Tongue (tissue), 1 donor: ENCODE measurements at regions not wholly inside any gene's neighbourhood (a gene's known extent, or its start where the extent isn't known, plus 50 kb on each side); places are given as distances from the start of the nearest gene placed in this dataset.
"Not testable (repeated sequence)": the region's sequence is repeated elsewhere in the genome, so short reads cannot be mapped to it uniquely, and the experiment has no call there.

Experiments
- DNase-seq: peaks from one replicate; pipeline ENCODE4 v3.0.0-alpha.2; 2015

GRCh38 chr2:110394769-110395168 is 77.8 kb downstream of the LIMS4 start:
- DNase-seq, result not testable (repeated sequence)

DNA sequence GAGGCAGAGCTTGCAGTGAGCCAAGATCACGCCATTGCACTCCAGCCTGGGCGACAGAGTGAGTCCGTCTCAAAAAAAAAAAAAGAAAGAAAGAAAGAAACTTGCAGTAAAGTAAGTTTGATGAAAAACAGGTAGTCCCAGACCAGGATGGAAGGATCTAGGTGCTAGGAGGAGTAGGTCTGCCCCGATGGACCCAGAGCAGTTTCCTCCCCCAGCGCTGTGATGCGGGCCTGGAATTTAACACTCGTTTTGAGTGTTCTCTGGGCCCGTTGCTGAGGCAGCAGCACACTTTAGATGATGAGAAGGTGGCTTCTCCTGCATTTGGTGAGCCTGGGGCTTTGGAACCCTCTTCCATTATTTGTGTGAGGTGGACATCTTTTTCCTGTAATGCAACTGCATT is 80.2 kb downstream of the LIMS4 start:
- not testable (repeated sequence) for DNase-seq

DNA sequence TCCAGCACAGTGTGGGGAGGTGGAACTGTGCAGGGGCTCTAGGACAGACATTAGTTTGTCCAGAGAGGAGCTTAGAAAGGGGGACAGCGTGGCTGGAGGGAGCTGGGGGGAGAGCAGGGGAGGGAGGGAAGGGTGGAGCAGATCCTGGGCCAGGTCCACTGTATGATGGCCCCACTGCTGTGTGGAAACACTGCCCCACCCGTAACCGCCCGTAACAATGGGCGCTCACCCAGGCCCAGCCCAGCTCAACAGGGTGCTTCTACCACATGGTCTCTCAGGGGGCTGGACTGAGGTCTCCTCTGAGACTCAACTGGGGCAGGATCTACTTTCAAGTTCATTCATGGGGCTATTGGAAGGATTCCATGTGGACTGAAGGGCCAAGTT is 81.6 kb downstream of the LIMS4 start:
- not testable (repeated sequence) for DNase-seq

GRCh38 chr2:110390351-110391034 is 82.1 kb downstream of the LIMS4 start:
- DNase-seq, result not testable (repeated sequence)

GRCh38 chr2:110387044-110387443 is 85.6 kb downstream of the LIMS4 start:
- DNase-seq, result not testable (repeated sequence)

- not testable (repeated sequence) for DNase-seq
Measured at GRCh38 chr2:110386546-110386945, 86.1 kb downstream of the LIMS4 start.

DNA sequence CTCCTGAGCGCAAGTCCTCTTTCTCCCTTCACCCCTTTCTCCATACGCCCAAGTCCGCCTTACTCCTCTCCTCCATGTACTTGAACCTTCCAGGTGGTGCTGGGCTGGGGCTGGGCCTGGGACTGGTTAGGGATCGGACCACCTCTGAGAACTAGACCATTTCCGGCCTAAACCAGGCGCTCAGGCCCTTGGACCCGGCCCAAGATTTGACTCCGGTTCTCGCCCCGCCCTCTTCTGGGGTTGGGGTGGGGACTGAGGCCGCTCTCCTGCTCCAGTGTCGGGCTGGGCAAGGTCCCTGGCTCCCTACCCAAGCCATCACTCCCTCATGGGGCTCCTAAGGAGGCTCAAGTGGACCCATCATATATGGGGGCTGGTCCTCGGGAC is 87.9 kb downstream of the LIMS4 start:
- DNase-seq, result not testable (repeated sequence)

- not testable (repeated sequence) for DNase-seq
Measured at GRCh38 chr2:110384109-110384735, 88.4 kb downstream of the LIMS4 start.

DNA sequence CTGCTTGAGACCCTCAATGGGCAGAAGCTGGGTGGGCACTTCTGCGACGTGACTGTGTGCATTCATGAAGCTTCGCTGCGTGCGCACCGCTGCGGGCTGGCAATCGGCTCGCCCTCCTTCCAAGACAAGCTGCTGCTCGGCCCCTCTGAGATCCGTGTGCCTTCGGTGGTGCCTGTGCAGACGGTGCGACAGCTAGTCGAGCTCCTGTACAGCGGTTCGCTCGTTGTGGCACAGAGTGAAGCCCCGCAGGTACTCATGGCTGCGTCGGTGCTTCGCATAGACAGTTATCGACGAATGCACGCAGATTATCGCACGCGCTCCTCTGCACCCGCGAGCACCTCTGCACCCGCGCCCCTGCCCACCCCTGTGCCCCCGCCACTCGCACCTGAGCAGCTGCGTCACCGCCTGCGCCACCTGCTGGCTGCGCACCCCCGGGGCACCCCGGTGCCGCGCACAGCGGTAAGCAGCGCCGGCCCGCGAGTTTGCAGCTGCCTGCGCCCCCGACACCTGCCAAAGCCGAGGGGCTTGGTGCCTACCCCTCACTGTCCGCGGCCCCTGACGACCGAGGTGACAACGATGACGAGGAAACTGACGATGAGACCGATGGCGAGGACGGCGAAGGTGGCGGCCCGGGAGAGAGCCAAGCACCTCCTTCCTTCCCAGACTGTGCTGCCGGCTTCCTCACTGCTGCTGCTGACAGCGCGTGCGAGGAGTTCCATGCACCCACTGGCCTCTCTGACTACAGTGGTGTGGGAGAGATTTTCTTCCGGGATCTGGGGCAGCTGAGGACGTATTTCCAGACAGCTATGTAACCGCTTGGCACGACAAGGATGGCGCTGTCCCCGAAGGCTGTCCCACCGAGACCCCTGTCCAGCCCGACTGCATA is 89.2 kb downstream of the LIMS4 start:
- not testable (repeated sequence) for DNase-seq

DNA sequence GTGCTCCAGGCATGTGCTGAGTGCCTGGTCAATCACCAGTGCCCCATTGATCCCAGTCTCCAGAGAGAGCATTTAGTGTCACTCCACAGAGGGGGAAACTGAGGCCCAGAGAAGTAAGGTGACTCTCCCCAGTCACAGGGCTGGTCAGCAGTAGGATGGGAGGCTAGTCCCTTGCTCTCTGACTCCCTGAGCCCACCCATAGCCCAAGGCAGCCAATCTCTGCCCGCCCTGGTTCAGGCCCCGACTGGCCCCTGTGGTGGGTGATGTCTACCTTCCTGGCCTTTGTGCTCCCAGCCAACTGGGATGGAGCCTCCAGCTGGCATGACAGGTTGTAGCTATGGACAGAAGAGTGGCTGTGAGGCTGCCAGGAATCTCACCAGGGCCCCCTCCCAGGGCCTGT is 99.1 kb downstream of the LIMS4 start:
- DNase-seq, result not testable (repeated sequence)

- DNase-seq, result not testable (repeated sequence)
Measured at GRCh38 chr2:110371633-110372032, 101.0 kb downstream of the LIMS4 start.

GRCh38 chr2:110357616-110358015 is 115.0 kb downstream of the LIMS4 start:
- DNase-seq, result not testable (repeated sequence)

GRCh38 chr2:110354294-110355018 is 118.2 kb downstream of the LIMS4 start:
- DNase-seq, result not testable (repeated sequence)

DNA sequence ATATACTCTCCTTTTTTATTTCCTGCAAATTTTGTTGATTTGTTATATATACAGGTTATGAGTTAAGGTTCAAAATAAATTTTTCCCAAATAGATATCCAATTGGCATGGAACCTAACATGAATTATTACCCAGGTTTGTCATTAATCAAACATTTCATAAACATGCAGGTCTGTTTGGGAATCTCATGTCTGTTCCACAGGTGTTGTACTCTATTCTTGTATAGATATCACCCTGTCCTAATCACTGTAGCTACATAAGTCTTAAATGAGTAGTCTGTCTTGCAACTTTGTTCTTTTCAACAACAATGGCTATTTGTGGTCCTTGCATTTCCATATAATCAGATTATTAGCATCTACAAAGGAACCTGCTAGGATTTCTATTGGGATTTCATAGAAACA is 121.9 kb downstream of the LIMS4 start:
- not testable (repeated sequence) for DNase-seq

- not testable (repeated sequence) for DNase-seq
Measured at GRCh38 chr2:110348902-110349301, 123.7 kb downstream of the LIMS4 start.

DNA sequence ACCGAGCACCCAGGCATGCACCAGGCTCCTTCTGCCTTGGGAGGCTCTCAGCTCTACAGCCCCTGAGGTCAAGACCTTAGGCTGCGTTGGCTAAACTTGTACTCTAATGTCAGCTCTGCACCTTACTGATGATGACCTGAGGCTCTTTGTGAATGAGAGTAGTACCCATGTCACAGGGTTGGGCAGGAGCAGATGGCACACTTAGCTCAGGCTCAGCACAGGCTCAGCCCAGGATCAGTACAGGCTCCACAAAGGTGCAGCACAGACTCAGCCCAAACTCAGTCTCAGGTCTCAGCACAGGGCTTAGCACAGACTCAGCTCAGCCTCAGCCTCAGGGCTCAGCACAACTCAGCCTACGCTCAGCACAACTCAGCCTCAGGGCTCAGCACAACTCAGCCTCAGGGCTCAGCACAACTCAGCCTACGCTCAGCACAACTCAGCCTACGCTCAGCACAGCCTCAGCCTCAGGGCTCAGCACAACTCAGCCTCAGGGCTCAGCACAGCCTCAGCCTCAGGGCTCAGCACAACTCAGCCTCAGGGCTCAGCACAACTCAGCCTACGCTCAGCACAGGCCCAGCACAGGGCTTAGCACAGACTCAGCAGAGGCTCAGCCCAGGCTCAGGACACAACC is 128.1 kb downstream of the LIMS4 start:
- DNase-seq, result not testable (repeated sequence)

DNA sequence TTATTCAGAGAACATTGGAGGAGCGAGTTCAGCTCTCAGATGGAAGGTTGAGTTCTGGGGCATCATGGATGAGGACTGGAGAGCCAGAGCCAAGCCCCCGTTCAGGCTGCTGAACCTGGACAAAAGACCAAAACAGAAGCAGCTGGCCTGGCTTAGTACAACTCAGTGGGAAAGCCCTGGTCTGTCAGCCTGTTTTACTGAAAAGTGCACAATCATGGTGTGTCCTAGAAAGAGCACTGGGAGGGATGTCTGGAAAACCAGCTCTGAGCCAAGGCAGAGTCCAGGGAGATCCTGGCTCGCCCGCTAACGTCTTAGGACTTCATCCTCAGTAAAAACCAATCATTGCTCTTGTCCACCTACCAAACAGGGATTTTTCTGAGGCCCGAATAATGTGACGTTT is 129.7 kb upstream of the MTLN start:
- not testable (repeated sequence) for DNase-seq

- not testable (repeated sequence) for DNase-seq
Measured at GRCh38 chr2:110339126-110339525, 126.8 kb upstream of the MTLN start.

DNA sequence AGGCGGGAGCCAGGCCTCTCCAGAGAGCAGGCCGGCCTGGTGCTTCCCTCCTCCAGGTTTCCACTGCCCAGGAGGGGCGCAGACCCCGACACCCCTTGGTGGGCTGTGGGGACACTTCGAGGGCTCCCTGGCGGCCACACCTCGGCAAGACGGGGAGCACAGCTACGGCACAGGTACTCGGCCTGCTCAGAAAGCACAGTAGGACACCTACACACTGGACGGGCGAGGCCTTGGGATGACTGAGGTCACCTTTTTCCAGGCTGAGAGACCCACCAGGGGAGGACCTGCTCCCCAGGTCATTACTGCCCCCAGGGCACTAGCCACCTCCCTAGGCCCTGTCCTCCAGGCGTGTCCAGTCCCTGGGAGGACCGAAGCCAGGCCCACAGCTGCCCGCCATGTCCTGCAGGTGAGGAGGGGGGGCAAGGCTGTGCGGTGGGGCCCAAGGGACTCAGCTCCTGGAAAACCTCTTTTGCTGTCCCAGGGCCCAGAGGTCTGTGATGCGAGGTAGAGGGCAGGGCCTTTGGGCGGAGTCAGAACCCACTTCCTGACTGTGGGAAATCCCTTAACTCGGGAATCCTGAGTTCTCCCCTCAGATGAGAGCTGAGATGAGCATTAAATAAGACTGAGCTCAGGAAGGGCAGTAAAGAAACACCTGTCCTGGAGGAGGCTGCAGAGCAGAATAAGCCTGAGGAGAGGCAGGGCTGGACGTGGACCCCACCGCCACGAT is 126.1 kb upstream of the MTLN start:
- DNase-seq, result not testable (repeated sequence)

DNA sequence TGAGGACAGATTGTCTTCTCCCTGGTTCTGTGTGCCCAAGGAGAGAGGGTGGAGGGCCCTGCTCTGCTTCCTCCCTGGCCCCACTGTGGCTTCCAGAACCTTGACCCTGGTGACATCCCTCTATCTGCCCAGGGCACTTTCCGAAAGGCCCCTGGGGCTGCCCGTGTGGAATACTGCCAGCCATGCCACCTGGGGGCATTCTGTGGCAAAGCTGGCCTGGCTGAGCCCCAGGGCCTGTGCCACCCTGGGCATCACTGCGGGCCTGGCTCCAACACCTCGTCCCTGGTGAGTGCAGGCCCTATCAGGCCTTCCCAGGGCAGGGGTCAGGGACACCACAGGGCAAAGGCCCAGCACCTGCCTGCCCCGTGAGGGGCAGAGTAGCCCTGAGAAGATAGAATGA is 123.7 kb upstream of the MTLN start:
- not testable (repeated sequence) for DNase-seq
